ENCODE measurements at regions not wholly inside any gene's neighbourhood (a gene's known extent, or its start where the extent isn't known, plus 50 kb on each side); places are given as distances from the start of the nearest gene placed in this dataset.

DNA sequence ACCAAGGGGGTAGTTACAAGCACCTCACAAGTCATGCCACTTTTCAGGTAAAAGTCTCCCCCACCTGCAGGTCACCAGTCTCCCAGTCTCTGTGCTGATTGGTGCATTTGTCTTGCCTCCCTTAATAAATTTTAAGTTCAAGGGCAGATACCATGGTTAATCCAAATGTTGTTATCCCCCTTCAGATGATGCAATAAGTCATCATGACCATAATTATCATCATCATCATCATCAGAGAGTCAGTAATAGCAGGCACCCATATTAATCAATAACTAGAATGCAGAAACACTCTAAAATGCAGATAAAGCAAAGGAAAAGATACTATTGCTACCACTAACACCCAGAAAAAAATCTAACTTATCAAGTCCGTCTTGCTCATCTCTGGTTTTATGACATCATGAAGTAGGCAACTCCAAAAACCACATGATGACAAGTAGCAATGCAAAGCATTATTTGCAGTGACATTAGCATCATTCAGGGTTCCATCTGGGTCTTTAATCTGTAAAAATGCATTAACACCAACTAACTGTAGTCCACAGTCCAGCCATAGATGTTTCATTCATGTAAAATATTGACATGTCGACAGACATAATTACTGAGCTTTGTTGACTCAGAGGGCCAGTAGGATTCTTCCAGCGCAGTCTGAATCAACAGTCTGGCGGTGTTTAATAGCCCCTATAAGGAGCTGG is 492.0 kb upstream of the RUNX1 start:
- DNase-seq (ENCODE audit: extremely low read depth, low read depth): no peak

DNA sequence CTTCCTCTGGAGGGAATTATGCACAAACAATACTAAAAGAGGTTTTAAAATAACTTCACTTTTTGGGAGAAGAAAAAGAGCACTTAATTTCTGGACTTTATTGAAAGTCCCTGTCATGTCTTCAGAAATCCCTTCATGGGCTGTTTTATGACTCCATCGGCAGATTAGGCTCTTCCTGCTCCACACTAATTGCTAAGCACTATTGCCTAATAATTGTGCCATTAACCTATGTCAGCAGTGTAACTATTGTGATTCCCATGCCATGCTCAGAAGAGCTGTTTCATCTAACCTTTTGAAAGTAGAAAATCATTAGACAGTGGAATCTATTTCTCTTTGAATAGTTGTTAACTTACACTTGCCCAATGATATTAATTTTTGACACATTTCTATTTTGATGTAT is 489.3 kb upstream of the RUNX1 start:
- TF ChIP-seq, protein P1, sequence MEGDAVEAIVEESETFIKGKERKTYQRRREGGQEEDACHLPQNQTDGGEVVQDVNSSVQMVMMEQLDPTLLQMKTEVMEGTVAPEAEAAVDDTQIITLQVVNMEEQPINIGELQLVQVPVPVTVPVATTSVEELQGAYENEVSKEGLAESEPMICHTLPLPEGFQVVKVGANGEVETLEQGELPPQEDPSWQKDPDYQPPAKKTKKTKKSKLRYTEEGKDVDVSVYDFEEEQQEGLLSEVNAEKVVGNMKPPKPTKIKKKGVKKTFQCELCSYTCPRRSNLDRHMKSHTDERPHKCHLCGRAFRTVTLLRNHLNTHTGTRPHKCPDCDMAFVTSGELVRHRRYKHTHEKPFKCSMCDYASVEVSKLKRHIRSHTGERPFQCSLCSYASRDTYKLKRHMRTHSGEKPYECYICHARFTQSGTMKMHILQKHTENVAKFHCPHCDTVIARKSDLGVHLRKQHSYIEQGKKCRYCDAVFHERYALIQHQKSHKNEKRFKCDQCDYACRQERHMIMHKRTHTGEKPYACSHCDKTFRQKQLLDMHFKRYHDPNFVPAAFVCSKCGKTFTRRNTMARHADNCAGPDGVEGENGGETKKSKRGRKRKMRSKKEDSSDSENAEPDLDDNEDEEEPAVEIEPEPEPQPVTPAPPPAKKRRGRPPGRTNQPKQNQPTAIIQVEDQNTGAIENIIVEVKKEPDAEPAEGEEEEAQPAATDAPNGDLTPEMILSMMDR (IDR thresholded peaks at IDR 0.05; ENCODE audit: low read depth, low read length, missing control alignments): no peak
- no peak for DNase-seq (ENCODE audit: extremely low read depth, low read depth)
- H3K4me3 ChIP-seq (replicated peaks; ENCODE audit: low read depth, low read length): no peak overlapping the region

More for the DNA sequence above, 492.0 kb upstream of the RUNX1 start:
- H3K4me3 ChIP-seq (replicated peaks; ENCODE audit: low read depth, low read length): no peak overlapping the region
- TF ChIP-seq, protein P1 (IDR thresholded peaks at IDR 0.05; ENCODE audit: low read depth, low read length, missing control alignments): no peak

DNA sequence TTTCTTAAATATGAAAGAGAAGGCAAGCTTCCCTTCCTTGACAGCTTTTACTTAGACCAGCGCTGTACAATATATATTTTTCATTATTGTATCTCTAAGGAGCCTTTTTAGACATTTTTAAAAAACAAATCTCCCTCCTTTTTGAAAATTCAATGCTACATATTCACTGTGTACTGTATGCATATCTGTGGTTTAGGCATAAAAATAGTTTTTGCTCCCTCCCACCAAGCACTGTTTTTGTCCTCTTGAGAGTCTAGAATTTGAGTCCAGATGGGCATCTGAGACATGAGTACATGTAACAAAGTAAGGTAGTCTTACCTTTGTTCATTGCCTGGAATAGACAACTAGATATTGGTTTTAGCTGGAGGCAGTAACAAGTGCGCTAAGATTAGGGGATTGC is 488.5 kb upstream of the RUNX1 start:
- no peak for DNase-seq (ENCODE audit: extremely low read depth, low read depth)
- TF ChIP-seq, protein P1 (IDR thresholded peaks at IDR 0.05; ENCODE audit: low read depth, low read length, missing control alignments): no peak
- H3K4me3 ChIP-seq (replicated peaks; ENCODE audit: low read depth, low read length): no peak overlapping the region

DNA sequence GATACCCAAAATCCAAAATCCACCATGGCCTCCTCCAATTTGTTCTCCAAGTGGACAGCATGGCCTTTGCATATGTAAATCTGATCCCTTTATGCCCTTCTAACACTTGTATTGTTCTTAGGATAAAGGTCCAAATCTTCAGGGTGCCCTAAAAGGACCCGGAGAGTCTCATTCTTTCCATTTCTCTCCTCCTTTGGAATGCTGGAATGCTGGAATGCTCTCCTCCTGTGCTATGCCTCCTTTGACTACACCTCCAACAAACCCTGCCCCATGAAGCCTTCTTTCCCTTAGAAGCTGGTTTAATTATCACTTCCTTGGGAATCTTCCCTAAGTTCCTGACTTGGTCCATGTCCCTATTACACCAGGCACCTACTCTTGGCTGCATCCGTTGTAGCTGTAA is 484.8 kb upstream of the RUNX1 start:
- DNase-seq (ENCODE audit: extremely low read depth, low read depth): no peak
- TF ChIP-seq, protein P1 (IDR thresholded peaks at IDR 0.05; ENCODE audit: low read depth, low read length, missing control alignments): no peak
- no peak overlapping the region for H3K4me3 ChIP-seq (replicated peaks; ENCODE audit: low read depth, low read length)

DNA sequence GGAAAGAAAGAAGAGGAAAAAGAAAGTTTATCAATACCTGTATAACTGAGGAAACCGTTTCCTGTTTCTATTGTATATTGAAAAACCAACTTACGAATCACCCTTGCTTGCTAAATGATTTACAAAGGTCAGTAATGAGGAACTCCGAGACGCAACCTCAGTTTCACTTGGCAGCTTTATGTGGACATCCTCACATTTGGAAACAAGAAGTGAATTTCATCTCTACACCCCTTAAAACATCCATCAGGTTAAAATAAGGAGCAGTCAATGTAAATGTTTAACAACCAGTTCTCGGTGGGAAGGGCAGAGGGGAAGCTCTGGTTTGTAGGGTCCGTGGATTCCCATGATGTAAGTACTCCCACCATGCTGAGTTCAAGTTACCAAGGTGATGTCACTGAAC is 481.7 kb upstream of the RUNX1 start:
- DNase-seq (ENCODE audit: extremely low read depth, low read depth): no peak
- TF ChIP-seq, protein P1 (IDR thresholded peaks at IDR 0.05; ENCODE audit: low read depth, low read length, missing control alignments): no peak
- H3K4me3 ChIP-seq (replicated peaks; ENCODE audit: low read depth, low read length): no peak overlapping the region

DNA sequence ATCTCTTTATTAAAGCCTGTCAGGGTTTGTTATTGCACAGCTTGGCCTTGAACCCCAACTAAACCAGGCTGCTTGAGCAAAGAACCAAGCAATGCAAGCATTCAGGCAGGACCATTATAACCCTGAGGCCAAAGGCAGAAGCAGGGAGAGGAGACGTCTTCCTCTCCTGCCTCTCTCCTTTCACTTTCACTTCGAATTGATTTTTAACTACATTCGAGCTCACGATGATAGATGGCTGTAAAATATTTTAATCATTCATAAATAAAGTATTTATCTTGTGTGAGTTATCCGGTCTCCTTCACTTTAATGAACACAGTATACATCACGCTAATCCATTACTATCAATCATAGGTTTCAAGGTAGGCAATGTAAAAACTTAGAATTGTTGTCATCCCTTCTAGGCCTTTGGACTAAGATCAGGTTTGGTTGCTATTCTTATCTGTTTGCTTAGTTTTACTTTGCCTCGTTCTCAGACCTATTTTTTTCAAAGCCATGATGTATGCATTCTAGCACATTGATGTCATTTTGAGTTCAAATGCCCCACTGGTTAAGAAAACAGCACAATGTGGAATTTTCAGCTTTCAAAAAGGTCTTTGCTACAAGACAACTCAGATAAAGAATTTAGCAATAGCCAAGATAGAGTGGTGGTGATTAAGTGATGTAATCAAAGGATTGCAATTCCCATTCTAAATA is 480.2 kb upstream of the RUNX1 start:
- no peak overlapping the region for H3K4me3 ChIP-seq (replicated peaks; ENCODE audit: low read depth, low read length)
- no peak for DNase-seq (ENCODE audit: extremely low read depth, low read depth)

More for the DNA sequence above, 480.2 kb upstream of the RUNX1 start:
- TF ChIP-seq, protein P1 (IDR thresholded peaks at IDR 0.05; ENCODE audit: low read depth, low read length, missing control alignments): no peak

Data from HFF-Myc (cell line).